ENCODE measurements at regions not wholly inside any gene's neighbourhood (a gene's known extent, or its start where the extent isn't known, plus 50 kb on each side); places are given as distances from the start of the nearest gene placed in this dataset.

DNA sequence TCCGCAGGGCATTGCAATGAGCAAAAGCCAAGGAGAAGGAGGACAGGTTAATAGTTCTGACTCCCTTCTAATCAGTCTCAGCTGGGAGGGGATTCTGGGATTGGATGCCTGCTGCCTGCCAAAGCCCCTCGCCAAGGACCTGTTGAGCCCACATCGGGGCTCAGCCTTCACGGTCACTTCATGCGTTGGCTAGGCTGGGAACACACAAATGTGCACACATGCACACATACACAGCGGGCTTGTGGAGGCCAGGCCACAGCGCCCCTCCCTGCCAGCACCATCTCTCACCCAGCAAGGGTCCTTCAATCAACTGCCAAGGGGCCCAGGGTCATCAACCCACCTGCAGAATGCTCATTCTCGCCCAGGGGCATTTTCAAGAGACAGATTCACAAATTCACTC lies 113.9 kb downstream of the C5orf15 start:
- in situ Hi-C loops (cut with MboI; ENCODE audit: low pct_ligation_motif_present in 1 of 4, low pct_unique_long_range_greater_than_20kb in 1 of 4, low sequenced_read_pairs in 3 of 4), result loop anchor here in 2 of 4 donors (25.0 kb wide), 3 partner anchors 417 to 742 kb away; no protein-coding TSS in a partner anchor
- intact Hi-C loops (cut with DNase I; ENCODE audit: low total_unique reads), result no loop called here
- H3K9me3 ChIP-seq, result no peaks in the 10 kb centered on the region
- DNase-seq, result no peak
- H3K27ac ChIP-seq, result no peak overlapping the region
- no peaks in the 10 kb centered on the region for H3K36me3 ChIP-seq
- no peaks in the 10 kb centered on the region for H3K27me3 ChIP-seq
- H3K4me3 ChIP-seq, result no peak overlapping the region
- TF ChIP-seq, protein P1, sequence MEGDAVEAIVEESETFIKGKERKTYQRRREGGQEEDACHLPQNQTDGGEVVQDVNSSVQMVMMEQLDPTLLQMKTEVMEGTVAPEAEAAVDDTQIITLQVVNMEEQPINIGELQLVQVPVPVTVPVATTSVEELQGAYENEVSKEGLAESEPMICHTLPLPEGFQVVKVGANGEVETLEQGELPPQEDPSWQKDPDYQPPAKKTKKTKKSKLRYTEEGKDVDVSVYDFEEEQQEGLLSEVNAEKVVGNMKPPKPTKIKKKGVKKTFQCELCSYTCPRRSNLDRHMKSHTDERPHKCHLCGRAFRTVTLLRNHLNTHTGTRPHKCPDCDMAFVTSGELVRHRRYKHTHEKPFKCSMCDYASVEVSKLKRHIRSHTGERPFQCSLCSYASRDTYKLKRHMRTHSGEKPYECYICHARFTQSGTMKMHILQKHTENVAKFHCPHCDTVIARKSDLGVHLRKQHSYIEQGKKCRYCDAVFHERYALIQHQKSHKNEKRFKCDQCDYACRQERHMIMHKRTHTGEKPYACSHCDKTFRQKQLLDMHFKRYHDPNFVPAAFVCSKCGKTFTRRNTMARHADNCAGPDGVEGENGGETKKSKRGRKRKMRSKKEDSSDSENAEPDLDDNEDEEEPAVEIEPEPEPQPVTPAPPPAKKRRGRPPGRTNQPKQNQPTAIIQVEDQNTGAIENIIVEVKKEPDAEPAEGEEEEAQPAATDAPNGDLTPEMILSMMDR (IDR thresholded peaks at IDR 0.05), result no peak
- no peak for TF ChIP-seq POLR2AphosphoS5 (IDR thresholded peaks at IDR 0.05)
- TF ChIP-seq POLR2A (IDR thresholded peaks at IDR 0.05), result no peak
- no peak for TF ChIP-seq EP300 (IDR thresholded peaks at IDR 0.05; ENCODE audit: low read depth)
- 83 to 90% methylated on average over 4 to 8 of the region's 8 CpGs for WGBS, 2 donors (ENCODE audit: low coverage in 1 of 2)
- no peaks in the 10 kb centered on the region for H3K4me1 ChIP-seq

DNA sequence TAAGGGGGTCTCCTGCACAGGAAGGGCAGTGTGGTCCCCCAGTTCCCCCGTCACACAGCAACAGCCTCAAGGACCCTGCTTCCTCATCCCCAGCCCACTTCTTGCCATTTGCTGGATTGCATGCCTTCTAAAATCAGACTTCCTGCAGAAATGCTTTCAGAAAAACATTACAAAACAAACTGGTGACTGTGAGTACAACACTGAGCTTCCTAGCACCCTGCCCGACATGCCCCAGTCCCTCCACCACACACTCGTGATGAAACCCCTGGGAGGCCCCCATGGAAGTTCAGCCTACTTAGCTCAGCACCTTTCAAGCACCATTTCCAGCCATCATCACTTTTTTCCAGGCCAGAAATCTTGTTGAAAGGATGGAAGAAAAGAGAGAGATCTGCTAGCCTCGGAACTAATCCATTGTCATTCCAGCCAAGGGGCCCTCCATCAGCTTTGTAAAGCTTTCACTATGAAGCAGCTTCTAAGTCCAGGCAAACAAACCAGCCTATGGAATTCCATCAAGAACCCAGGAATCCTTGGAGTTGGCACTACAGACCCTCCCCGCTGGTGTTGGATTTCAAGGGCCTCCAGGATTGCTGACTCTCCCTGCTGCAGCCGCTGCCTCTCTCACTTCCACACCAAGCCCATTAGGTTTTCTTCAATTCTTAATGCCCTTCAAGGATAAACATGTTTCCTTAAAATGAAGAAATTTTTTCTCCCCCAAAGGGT lies 114.6 kb downstream of the C5orf15 start:
- H3K9me3 ChIP-seq, result no peaks in the 10 kb centered on the region
- no peaks in the 10 kb centered on the region for H3K27me3 ChIP-seq
- TF ChIP-seq EP300 (IDR thresholded peaks at IDR 0.05; ENCODE audit: low read depth), result no peak
- no peak for TF ChIP-seq POLR2A (IDR thresholded peaks at IDR 0.05)
- no peak for TF ChIP-seq POLR2AphosphoS5 (IDR thresholded peaks at IDR 0.05)
- TF ChIP-seq, protein P1 (IDR thresholded peaks at IDR 0.05), result no peak
- 58 to 65% methylated on average over 2 to 6 of the region's 6 CpGs for WGBS, 2 donors (ENCODE audit: low coverage in 1 of 2)
- no peaks in the 10 kb centered on the region for H3K4me1 ChIP-seq
- H3K36me3 ChIP-seq, result no peaks in the 10 kb centered on the region
- H3K4me3 ChIP-seq, result no peak overlapping the region
- H3K27ac ChIP-seq, result no peak overlapping the region
- intact Hi-C loops (cut with DNase I; ENCODE audit: low total_unique reads), result no loop called here
- in situ Hi-C loops (cut with MboI; ENCODE audit: low pct_ligation_motif_present in 1 of 4, low pct_unique_long_range_greater_than_20kb in 1 of 4, low sequenced_read_pairs in 3 of 4), result loop anchor here in 2 of 4 donors (25.0 kb wide), 3 partner anchors 417 to 742 kb away; no protein-coding TSS in a partner anchor
- DNase-seq, result no peak

DNA sequence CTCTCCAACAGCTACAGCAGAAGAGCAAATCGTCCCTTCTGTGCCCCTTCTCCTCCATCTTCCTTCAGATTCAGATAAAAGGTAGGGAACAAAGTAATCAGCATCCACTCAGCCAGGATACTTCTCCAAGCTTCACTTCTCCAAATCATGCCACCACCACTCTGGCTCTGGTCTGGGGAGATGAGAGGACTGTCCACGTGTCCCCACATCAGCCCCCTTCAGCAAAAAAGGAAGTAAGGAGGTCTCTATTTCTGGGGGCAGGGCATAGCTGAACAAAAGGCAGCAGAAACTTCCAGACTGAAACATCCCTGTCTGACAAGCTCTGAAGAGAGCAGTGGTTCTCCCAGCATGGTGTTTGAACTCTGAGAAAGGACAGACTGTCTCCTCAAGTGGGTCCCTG lies 116.9 kb downstream of the C5orf15 start:
- no peak for DNase-seq
- Histone ChIP-seq H3K36me3 (no peaks in the 10 kb centered on the region), H3K27ac (no peak overlapping the region), H3K4me3 (no peak overlapping the region), H3K4me1 (no peaks in the 10 kb centered on the region), H3K27me3 (no peaks in the 10 kb centered on the region), H3K9me3 (no peaks in the 10 kb centered on the region)
- intact Hi-C loops (cut with DNase I; ENCODE audit: low total_unique reads) (no loop called here), in situ Hi-C loops (cut with MboI; ENCODE audit: low pct_ligation_motif_present in 1 of 4, low pct_unique_long_range_greater_than_20kb in 1 of 4, low sequenced_read_pairs in 3 of 4) (loop anchor here in 2 of 4 donors (25.0 kb wide), 3 partner anchors 414 to 739 kb away; no protein-coding TSS in a partner anchor)
- 40 to 81% methylated on average over 1 to 2 of the region's 2 CpGs for WGBS, 2 donors (ENCODE audit: low coverage in 1 of 2)
- TF ChIP-seq POLR2A (IDR thresholded peaks at IDR 0.05), result no peak
- TF ChIP-seq, protein P1 (IDR thresholded peaks at IDR 0.05), result no peak
- no peak for TF ChIP-seq EP300 (IDR thresholded peaks at IDR 0.05; ENCODE audit: low read depth)
- TF ChIP-seq POLR2AphosphoS5 (IDR thresholded peaks at IDR 0.05), result no peak

DNA sequence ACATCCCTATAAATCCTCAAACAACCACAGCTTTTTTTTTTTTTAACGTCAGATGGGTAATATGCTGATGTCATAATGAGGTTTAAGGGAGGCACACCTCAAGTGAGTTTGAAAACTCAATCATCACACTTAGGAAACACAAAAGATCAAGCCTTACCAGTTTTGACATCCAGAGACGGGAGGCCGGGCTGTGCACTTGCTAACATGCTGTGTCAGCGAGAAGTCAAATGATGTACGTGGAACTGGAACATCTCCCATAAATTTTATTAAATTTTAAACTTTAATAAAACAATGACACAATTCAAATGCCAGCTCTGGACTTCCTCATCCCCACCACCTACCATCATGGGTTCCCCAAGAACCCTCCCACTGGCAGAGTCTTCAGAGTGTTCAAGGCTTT lies 117.6 kb downstream of the C5orf15 start:
- no peaks in the 10 kb centered on the region for H3K27me3 ChIP-seq

More for the DNA sequence above, 117.6 kb downstream of the C5orf15 start:
- H3K36me3 ChIP-seq, result no peaks in the 10 kb centered on the region
- intact Hi-C loops (cut with DNase I; ENCODE audit: low total_unique reads) (no loop called here), in situ Hi-C loops (cut with MboI; ENCODE audit: low pct_ligation_motif_present in 1 of 4, low pct_unique_long_range_greater_than_20kb in 1 of 4, low sequenced_read_pairs in 3 of 4) (loop anchor here in 2 of 4 donors (25.0 kb wide), 3 partner anchors 414 to 739 kb away; no protein-coding TSS in a partner anchor)
- TF ChIP-seq POLR2AphosphoS5 (IDR thresholded peaks at IDR 0.05), result no peak
- TF ChIP-seq, protein P1 (IDR thresholded peaks at IDR 0.05), result no peak
- no peak for TF ChIP-seq EP300 (IDR thresholded peaks at IDR 0.05; ENCODE audit: low read depth)
- TF ChIP-seq POLR2A (IDR thresholded peaks at IDR 0.05), result no peak
- no peak for DNase-seq
- H3K4me3 ChIP-seq, result no peak overlapping the region
- WGBS, 2 donors (ENCODE audit: low coverage in 1 of 2), result 76 to 83% methylated on average over 3 to 5 of the region's 5 CpGs
- H3K27ac ChIP-seq, result no peak overlapping the region
- no peaks in the 10 kb centered on the region for H3K9me3 ChIP-seq
- H3K4me1 ChIP-seq, result no peaks in the 10 kb centered on the region
